ENCODE measurements at regions not wholly inside any gene's neighbourhood (a gene's known extent, or its start where the extent isn't known, plus 50 kb on each side); places are given as distances from the start of the nearest gene placed in this dataset.

DNA sequence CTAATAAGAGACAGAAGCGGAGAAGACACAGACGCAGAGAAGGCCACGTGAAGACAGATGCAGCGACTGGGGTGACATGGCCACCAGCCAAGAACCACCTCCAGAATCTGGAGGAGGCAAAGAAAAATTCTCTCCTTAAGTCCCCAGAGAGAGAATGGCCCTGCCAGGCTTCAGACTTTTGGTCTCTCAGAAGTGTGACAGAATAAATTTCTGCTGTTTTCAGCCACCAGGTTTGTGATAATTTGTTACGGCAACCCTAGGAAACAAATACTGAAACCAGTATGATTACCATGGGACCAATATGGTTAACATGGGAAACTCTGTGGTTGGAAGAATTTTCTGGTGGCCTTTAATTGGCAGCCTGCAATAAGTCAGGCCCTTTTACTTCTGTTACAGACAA, 63.9 kb upstream of the DOCK9 start:
- Mint-ChIP-seq H3K9me3 (no peaks in the 10 kb centered on the region), H3K4me3 (no peak overlapping the region), H3K4me1 (peaks cover 64% of the 10 kb centered on the region), H3K36me3 (ENCODE audit: low read depth) (peaks cover 19% of the 10 kb centered on the region), H3K27ac (peak overlapping the region; percentile 10), H3K27me3 (no peaks in the 10 kb centered on the region)
- DNase-seq = no peak
- ChIA-PET POLR2A (no interaction called here), CTCF (no interaction called here)

DNA sequence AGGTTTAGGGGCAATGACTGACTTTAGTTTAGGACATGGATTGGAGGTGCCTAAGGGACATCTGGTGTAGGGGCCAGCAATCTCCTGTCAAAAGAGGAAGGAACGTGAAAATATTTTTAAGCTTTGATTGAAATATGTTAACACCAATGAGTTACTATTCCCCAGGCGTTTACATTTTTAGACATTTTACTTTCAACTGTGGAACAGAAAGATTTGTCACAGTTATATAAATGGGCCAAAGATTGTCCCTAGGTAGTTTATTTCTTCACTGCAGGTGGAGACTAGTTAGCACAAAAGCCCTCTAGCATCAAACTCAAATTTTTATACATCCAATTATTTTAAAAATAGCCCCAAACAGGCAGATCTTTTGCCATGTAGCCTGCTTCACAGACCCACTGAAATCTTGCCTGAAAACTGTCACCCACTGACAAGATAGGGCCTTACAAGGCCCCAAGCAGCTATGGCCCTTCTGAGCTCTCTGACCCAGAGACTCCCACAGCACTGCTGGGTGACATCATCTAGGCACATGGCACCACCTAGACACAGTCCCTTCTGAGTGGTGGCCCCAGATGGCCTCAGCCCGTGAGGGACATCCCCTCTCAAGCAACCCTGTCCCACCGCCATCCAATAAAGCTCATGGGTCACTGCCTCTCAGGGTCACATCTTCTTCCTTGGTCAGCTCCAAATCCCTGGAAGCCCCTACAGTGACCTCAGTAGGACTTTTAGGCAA, 64.8 kb upstream of the DOCK9 start:
- H3K27me3 Mint-ChIP-seq = no peaks in the 10 kb centered on the region
- peaks cover 16% of the 10 kb centered on the region for H3K36me3 Mint-ChIP-seq (ENCODE audit: low read depth)
- H3K4me3 Mint-ChIP-seq = no peak overlapping the region
- peaks cover 71% of the 10 kb centered on the region for H3K4me1 Mint-ChIP-seq
- no peaks in the 10 kb centered on the region for H3K9me3 Mint-ChIP-seq
- H3K27ac Mint-ChIP-seq = peak overlapping the region; percentile 10
- CTCF ChIA-PET = interaction anchor here (1.6 to 3.1 kb wide), 2 partner anchors 9 to 14 kb away, joined by 7 to 13 read pairs; no protein-coding TSS in a partner anchor
- POLR2A ChIA-PET = interaction anchor here (1.1 to 1.6 kb wide), 6 partner anchors 8 to 157 kb away, joined by 3 to 5 read pairs (median 4); partner anchors contain the start of gene UBAC2
- DNase-seq = no peak

DNA sequence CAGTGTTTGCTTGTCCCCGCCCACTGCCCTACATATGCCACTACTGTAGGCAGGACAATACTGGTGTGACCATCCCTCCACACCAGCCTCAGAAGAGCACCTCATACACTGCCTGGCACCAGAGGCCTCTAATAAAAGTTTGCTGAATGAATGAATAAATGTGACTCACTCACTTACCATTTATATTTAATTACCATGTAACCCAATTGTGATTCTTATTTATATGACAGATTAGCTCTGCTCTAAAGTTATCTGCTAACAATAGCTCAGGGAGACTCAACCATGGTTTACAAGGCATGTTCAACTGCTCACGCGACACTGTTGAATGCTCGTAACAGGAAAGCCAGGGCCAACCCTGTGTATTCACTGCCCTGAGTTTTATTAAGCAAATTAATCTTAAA, 66.0 kb upstream of the DOCK9 start:
- ChIA-PET POLR2A (interaction anchor here (0.9 to 4.7 kb wide), 7 partner anchors 11 to 157 kb away, joined by 3 to 57 read pairs (median 4); partner anchors contain the start of gene UBAC2), CTCF (interaction anchor here (1.1 to 3.1 kb wide), 4 partner anchors 10 to 176 kb away, joined by 3 to 13 read pairs (median 10); no protein-coding TSS in a partner anchor)
- Mint-ChIP-seq H3K27me3 (no peaks in the 10 kb centered on the region), H3K4me1 (peaks cover 82% of the 10 kb centered on the region), H3K27ac (no peak overlapping the region), H3K36me3 (ENCODE audit: low read depth) (peaks cover 17% of the 10 kb centered on the region), H3K4me3 (no peak overlapping the region), H3K9me3 (no peaks in the 10 kb centered on the region)
- no peak for DNase-seq

DNA sequence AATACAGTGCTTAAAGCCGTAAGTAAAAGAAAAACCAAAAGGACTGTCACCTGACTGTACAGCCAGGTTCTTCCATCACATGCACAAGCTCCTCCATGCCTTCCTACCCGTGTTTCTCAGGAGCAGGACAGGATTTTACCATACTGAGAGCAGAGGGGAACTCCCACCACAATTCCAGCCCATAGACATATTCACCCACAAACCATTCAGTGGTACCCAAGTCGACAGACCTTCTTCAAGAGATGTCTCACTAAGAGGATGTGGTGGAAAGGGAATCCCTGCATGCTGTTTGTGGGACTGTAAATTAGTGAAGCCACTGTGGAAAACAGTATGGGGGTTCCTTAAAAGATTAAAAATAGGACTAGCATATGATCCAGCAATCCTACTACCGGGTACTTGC, 66.9 kb upstream of the DOCK9 start:
- ChIA-PET CTCF (interaction anchor here (0.9 to 3.1 kb wide), 5 partner anchors 11 to 177 kb away, joined by 3 to 13 read pairs (median 3); no protein-coding TSS in a partner anchor), POLR2A (interaction anchor here (0.9 to 4.7 kb wide), 6 partner anchors 11 to 156 kb away, joined by 3 to 57 read pairs (median 9); partner anchors contain the start of gene UBAC2)
- Mint-ChIP-seq H3K27ac (peak overlapping the region; percentile 97), H3K4me1 (peaks cover 91% of the 10 kb centered on the region), H3K9me3 (no peaks in the 10 kb centered on the region), H3K36me3 (ENCODE audit: low read depth) (peaks cover 19% of the 10 kb centered on the region), H3K4me3 (peak overlapping the region; percentile 5), H3K27me3 (no peaks in the 10 kb centered on the region)
- no peak for DNase-seq

DNA sequence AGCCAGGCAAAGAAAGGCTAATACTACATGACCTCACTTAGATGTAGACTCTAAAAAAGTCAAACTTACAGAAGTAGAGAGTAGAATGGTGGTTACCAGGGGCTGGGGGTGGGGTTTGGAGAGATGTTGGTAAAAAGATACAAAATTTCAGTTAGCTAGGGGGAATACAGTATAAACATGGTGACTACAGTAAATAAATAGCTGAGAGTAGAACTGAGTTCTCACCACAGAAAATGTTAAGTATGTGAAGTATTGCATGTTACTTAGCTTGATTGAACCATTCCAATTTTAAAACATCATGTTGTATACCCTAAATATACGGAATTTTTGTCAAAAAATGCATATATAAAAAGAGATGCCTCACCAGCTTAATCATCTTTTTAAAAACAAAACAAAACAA, 67.5 kb upstream of the DOCK9 start:
- Mint-ChIP-seq H3K4me3 (peak overlapping the region; percentile 68), H3K36me3 (ENCODE audit: low read depth) (peaks cover 15% of the 10 kb centered on the region), H3K27ac (peak overlapping the region; percentile 97), H3K4me1 (peaks cover 94% of the 10 kb centered on the region), H3K9me3 (no peaks in the 10 kb centered on the region), H3K27me3 (no peaks in the 10 kb centered on the region)
- POLR2A ChIA-PET = interaction anchor here (0.7 to 4.7 kb wide), 9 partner anchors 10 to 212 kb away, joined by 3 to 57 read pairs (median 3); partner anchors contain the start of gene UBAC2
- DNase-seq = no peak
- CTCF ChIA-PET = interaction anchor here (0.7 to 3.1 kb wide), 8 partner anchors 9 to 176 kb away, joined by 3 to 13 read pairs (median 4); no protein-coding TSS in a partner anchor

DNA sequence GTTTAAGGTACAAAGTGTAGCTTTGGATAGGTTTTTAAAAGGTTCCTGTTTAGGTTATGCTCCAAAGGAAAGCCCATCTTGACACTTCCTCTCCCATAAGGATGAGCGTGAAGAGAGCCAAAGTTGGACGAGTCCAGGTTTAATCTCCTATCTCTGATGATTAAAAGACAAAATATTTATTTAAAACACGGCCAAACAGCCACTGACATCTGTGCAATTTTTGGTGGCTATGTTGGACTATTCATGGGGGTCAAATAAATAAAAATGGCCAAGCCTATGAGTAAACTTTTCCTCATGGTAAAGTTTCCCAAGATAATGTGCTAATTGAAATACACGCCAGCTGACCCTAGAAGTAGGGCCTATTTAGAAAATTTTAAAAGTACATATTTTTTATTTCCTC, 69.0 kb upstream of the DOCK9 start:
- DNase-seq = no peak
- H3K36me3 Mint-ChIP-seq (ENCODE audit: low read depth) = peaks cover 21% of the 10 kb centered on the region
- H3K27ac Mint-ChIP-seq = peak overlapping the region; percentile 97
- H3K4me3 Mint-ChIP-seq = peak overlapping the region; percentile 68
- H3K27me3 Mint-ChIP-seq = no peaks in the 10 kb centered on the region
- ChIA-PET POLR2A (interaction anchor here (0.7 to 4.7 kb wide), 13 partner anchors 9 to 505 kb away, joined by 3 to 57 read pairs (median 3); partner anchors contain the start of gene UBAC2), CTCF (interaction anchor here (0.5 to 3.0 kb wide), 11 partner anchors 13 to 525 kb away, joined by 3 to 13 read pairs (median 4); no protein-coding TSS in a partner anchor)
- H3K4me1 Mint-ChIP-seq = peaks cover 97% of the 10 kb centered on the region
- H3K9me3 Mint-ChIP-seq = no peaks in the 10 kb centered on the region

DNA sequence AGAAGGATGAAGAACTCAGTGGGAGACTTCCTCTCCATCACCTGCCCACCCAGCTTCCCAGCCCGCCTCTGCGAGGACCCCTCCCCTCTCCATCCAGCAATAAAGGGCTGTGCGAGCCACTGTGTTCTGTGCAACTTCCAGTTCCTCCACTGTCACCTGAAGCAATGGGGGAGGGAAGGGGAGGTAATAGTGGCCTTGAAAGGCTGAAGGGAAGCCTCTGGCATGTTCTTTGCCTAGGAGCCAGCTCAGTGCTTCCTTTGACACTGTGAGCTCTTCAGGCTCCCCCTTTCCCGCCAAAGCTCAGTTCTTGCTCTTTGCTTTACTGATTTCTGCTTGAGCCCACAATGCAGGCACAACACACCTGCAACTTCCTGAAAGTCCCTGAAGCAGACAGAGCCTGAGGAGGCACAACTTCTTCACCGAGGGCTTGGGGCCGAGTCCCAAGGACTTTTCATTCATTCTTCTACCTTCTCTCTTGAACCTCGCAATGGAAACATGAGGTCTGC, 73.2 kb upstream of the DOCK9 start:
- no peak for DNase-seq
- H3K36me3 Mint-ChIP-seq (ENCODE audit: low read depth) = peaks cover 19% of the 10 kb centered on the region
- peaks cover 89% of the 10 kb centered on the region for H3K4me1 Mint-ChIP-seq
- H3K27me3 Mint-ChIP-seq = no peaks in the 10 kb centered on the region
- H3K27ac Mint-ChIP-seq = peak overlapping the region; percentile 93
- ChIA-PET CTCF (interaction anchor here (0.6 to 3.8 kb wide), 6 partner anchors 15 to 215 kb away, joined by 3 to 15 read pairs (median 5); no protein-coding TSS in a partner anchor), POLR2A (interaction anchor here (0.7 to 6.2 kb wide), 12 partner anchors 8 to 474 kb away, joined by 3 to 61 read pairs (median 3); partner anchors contain the start of genes GPR183, STK24 and TM9SF2)
- H3K9me3 Mint-ChIP-seq = no peaks in the 10 kb centered on the region
- peak overlapping the region; percentile 55 for H3K4me3 Mint-ChIP-seq

DNA sequence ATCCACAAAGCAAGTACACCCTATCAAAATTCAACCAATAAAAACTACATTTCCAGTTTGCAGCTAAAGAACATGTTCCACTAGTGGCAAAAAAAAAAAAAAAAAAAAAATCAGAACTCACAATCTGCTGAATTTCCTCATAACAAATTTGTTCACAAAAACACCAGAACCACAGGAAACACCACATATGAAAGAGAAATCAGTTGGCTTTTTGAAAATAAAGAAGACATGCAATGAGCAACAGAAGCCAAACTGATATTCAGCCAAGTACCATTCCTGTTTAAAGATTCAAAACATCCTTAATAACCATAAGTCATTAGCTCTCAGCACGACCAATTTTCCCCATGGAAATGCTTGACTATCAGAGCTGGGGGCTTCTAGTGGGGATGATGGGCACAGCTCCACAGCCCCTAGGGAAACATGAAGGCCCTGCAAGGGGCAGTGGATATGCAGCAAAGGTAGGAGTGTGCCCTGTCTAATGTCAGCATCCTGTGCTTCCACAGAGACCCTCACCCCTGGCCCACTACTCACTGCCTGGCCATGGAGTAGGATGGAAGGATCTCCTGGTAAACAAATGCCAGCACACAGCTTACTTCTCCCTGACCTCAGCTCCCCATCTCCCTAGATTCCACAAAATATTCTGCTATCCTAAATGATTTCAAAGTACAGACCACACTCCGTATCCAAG, 74.0 kb upstream of the DOCK9 start:
- ChIA-PET POLR2A (interaction anchor here (0.7 to 6.2 kb wide), 9 partner anchors 14 to 474 kb away, joined by 3 to 61 read pairs (median 4); partner anchors contain the start of genes STK24 and TM9SF2), CTCF (interaction anchor here (0.6 to 3.8 kb wide), 6 partner anchors 14 to 214 kb away, joined by 3 to 15 read pairs (median 5); no protein-coding TSS in a partner anchor)
- peak overlapping the region; percentile 93 for H3K27ac Mint-ChIP-seq
- peaks cover 84% of the 10 kb centered on the region for H3K4me1 Mint-ChIP-seq
- H3K9me3 Mint-ChIP-seq = no peaks in the 10 kb centered on the region
- no peak for DNase-seq
- H3K27me3 Mint-ChIP-seq = no peaks in the 10 kb centered on the region
- peaks cover 23% of the 10 kb centered on the region for H3K36me3 Mint-ChIP-seq (ENCODE audit: low read depth)
- peak overlapping the region; percentile 55 for H3K4me3 Mint-ChIP-seq

DNA sequence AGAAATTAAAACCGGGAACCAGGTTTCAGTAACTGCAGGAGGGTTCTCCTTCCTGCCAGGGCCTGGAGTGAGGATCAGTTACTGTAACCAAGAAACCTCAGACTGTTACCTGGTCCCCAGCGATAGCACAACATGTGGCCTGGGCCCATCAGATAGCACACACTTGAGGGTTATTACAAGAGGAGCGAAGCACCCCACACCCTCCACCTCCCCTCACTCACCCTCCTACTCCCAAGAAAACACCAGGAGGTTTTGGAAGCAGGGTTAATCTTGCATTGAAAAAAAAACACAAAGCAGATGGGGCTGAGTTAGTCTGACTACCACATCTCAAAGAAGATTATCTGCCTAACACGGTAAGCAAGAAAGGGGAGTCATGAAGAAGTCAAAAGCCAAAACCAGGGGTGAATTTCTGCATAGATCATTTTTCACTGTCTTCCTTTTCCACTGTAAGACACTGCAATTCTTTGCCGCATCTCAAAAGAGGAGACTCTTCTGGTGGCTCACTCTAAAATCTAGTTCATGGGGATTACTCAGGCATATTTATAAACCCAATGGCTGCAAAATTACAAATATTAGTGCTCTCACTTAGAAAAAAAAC, 75.9 kb upstream of the DOCK9 start:
- Mint-ChIP-seq H3K27me3 (no peaks in the 10 kb centered on the region), H3K36me3 (ENCODE audit: low read depth) (peaks cover 17% of the 10 kb centered on the region), H3K27ac (peak overlapping the region; percentile 74), H3K9me3 (no peaks in the 10 kb centered on the region), H3K4me1 (peaks cover 70% of the 10 kb centered on the region), H3K4me3 (no peak overlapping the region)
- ChIA-PET CTCF (interaction anchor here (1.0 kb wide), 1 partner anchor 11 kb away, joined by 3 read pairs; no protein-coding TSS in a partner anchor), POLR2A (interaction anchor here (0.9 to 6.2 kb wide), 7 partner anchors 11 to 33 kb away, joined by 3 to 61 read pairs (median 7); no protein-coding TSS in a partner anchor)
- DNase-seq = no peak

DNA sequence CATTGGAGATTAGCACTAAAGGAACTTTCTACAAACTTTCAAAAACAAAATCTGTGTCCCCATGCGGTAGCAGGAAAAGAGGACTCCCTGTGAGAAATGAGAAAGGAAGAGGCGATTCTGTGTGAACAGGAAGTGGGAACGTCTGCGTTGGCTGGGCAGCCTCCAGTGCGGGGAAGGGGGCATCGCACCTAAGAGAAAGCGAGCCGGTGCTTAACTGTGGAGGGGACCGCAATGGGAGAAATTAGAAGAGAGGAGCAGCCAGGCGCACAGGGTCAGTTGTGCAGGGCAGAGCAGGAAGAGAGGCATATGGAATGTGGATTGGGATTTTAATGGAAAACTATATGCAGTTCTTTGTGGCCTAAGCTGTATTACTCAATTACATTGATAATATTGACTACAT, 77.4 kb upstream of the DOCK9 start:
- H3K4me1 Mint-ChIP-seq = peaks cover 64% of the 10 kb centered on the region
- no peaks in the 10 kb centered on the region for H3K27me3 Mint-ChIP-seq
- H3K27ac Mint-ChIP-seq = peak overlapping the region; percentile 16
- H3K36me3 Mint-ChIP-seq (ENCODE audit: low read depth) = peaks cover 18% of the 10 kb centered on the region
- DNase-seq = no peak
- H3K4me3 Mint-ChIP-seq = no peak overlapping the region
- POLR2A ChIA-PET = interaction anchor here (1.1 to 2.2 kb wide), 8 partner anchors 9 to 31 kb away, joined by 3 to 10 read pairs (median 6); no protein-coding TSS in a partner anchor
- CTCF ChIA-PET = interaction anchor here (1.0 to 1.1 kb wide), 2 partner anchors 10 to 15 kb away, joined by 3 to 4 read pairs; no protein-coding TSS in a partner anchor
- H3K9me3 Mint-ChIP-seq = no peaks in the 10 kb centered on the region

DNA sequence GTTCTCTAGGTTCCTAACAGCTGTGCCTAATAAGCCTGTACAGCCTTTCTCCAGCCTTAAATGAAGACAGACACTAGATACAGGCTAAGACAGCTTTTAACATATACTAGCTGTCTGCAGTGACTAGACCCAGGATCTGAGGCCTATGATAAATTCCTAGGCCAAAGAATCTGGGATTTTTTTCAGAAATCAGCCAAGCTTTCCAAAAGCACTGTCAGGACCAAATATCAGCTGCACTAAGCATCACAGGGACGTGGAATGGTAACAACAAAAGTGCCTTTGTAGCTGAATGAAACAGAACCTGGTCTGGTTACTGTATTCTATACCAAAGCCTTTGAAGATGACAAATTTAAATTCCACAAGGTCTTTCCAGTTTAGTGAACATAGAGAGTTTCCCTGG, 77.9 kb upstream of the DOCK9 start:
- Mint-ChIP-seq H3K36me3 (ENCODE audit: low read depth) (peaks cover 17% of the 10 kb centered on the region), H3K9me3 (no peaks in the 10 kb centered on the region), H3K27me3 (no peaks in the 10 kb centered on the region), H3K4me3 (no peak overlapping the region), H3K27ac (no peak overlapping the region), H3K4me1 (peaks cover 60% of the 10 kb centered on the region)
- no peak for DNase-seq
- CTCF ChIA-PET = interaction anchor here (0.8 to 1.1 kb wide), 3 partner anchors 9 to 381 kb away, joined by 3 to 4 read pairs (median 4); no protein-coding TSS in a partner anchor
- POLR2A ChIA-PET = interaction anchor here (1.1 to 2.2 kb wide), 4 partner anchors 9 to 16 kb away, joined by 4 to 10 read pairs (median 6); no protein-coding TSS in a partner anchor
